Activated naive CD8-positive, alpha-beta T cell treated with anti-CD3 and anti-CD28 coated beads, Interleukin-2, amount 50 U/mL, for 24 hours (primary cell): ENCODE measurements at regions not wholly inside any gene's neighbourhood (a gene's known extent, or its start where the extent isn't known, plus 50 kb on each side); places are given as distances from the start of the nearest gene placed in this dataset.

ENCODE experiments used
- ATAC-seq: fragments of 150-1000 bp; cut with Tn5 transposase; one replicate; pipeline ENCODE4 v1.10.0; 2021
- DNase-seq: peaks from one replicate; pipeline ENCODE4 v3.0.0; 2021
- H3K27ac Mint-ChIP-seq: one replicate; pipeline ENCODE4 v1.8.0; 2021; ENCODE audit warnings: mild to moderate bottlenecking, mixed read lengths
- H3K27me3 Mint-ChIP-seq: one replicate; pipeline ENCODE4 v1.8.0; 2021; ENCODE audit warnings: mixed read lengths
- H3K36me3 Mint-ChIP-seq: one replicate; pipeline ENCODE4 v1.8.0; 2021; ENCODE audit warnings: low read depth, mixed read lengths
- H3K4me1 Mint-ChIP-seq: one replicate; pipeline ENCODE4 v1.8.0; 2021; ENCODE audit warnings: mixed read lengths
- H3K4me3 Mint-ChIP-seq: one replicate; pipeline ENCODE4 v1.8.0; 2021; ENCODE audit warnings: mild to moderate bottlenecking, moderate library complexity, mixed read lengths
- H3K9me3 Mint-ChIP-seq: one replicate; pipeline ENCODE4 v1.8.0; 2021; ENCODE audit warnings: mixed read lengths

GRCh38 chrX:39456894-39457604 lies 640.7 kb downstream of the BCOR start:
- ATAC-seq (no peak), DNase-seq (no peak)
- Mint-ChIP-seq H3K4me1 (no peaks in the 10 kb centered on the region), H3K9me3 (peaks cover 7% of the 10 kb centered on the region), H3K4me3 (no peak overlapping the region), H3K27me3 (no peaks in the 10 kb centered on the region), H3K36me3 (no peaks in the 10 kb centered on the region), H3K27ac (no peak overlapping the region)

- Mint-ChIP-seq H3K36me3 (no peaks in the 10 kb centered on the region), H3K9me3 (peaks cover 7% of the 10 kb centered on the region), H3K27me3 (no peaks in the 10 kb centered on the region), H3K27ac (no peak overlapping the region), H3K4me3 (no peak overlapping the region), H3K4me1 (peaks cover 8% of the 10 kb centered on the region)
- ATAC-seq, result no peak
- DNase-seq, result no peak
Measured at GRCh38 chrX:39458779-39459178, 639.0 kb downstream of the BCOR start.

GRCh38 chrX:39459204-39459603 lies 638.6 kb downstream of the BCOR start:
- H3K4me3 Mint-ChIP-seq, result no peak overlapping the region
- DNase-seq (no peak), ATAC-seq (no peak)
- H3K36me3 Mint-ChIP-seq, result no peaks in the 10 kb centered on the region
- H3K27ac Mint-ChIP-seq, result no peak overlapping the region
- H3K27me3 Mint-ChIP-seq, result no peaks in the 10 kb centered on the region
- H3K4me1 Mint-ChIP-seq, result peaks cover 8% of the 10 kb centered on the region
- peaks cover 7% of the 10 kb centered on the region for H3K9me3 Mint-ChIP-seq

- peaks cover 11% of the 10 kb centered on the region for H3K4me1 Mint-ChIP-seq
- H3K4me3 Mint-ChIP-seq, result no peak overlapping the region
- no peak overlapping the region for H3K27ac Mint-ChIP-seq
- peaks cover 7% of the 10 kb centered on the region for H3K9me3 Mint-ChIP-seq
- ATAC-seq (no peak), DNase-seq (no peak)
- no peaks in the 10 kb centered on the region for H3K36me3 Mint-ChIP-seq
- peaks cover 4% of the 10 kb centered on the region for H3K27me3 Mint-ChIP-seq
Measured at GRCh38 chrX:39459952-39460351, 637.8 kb downstream of the BCOR start.

GRCh38 chrX:39460499-39460898 lies 637.3 kb downstream of the BCOR start:
- no peak for ATAC-seq
- Mint-ChIP-seq H3K27ac (no peak overlapping the region), H3K4me1 (peaks cover 11% of the 10 kb centered on the region), H3K4me3 (no peak overlapping the region), H3K9me3 (peaks cover 7% of the 10 kb centered on the region), H3K36me3 (no peaks in the 10 kb centered on the region), H3K27me3 (peaks cover 4% of the 10 kb centered on the region)
- no peak for DNase-seq

- Mint-ChIP-seq H3K4me3 (no peak overlapping the region), H3K27me3 (peaks cover 4% of the 10 kb centered on the region), H3K27ac (no peak overlapping the region), H3K9me3 (no peaks in the 10 kb centered on the region), H3K4me1 (peaks cover 11% of the 10 kb centered on the region), H3K36me3 (no peaks in the 10 kb centered on the region)
- ATAC-seq (no peak), DNase-seq (no peak)
Measured at GRCh38 chrX:39462835-39463234, 634.9 kb downstream of the BCOR start.

- ATAC-seq, result no peak
- no peaks in the 10 kb centered on the region for H3K36me3 Mint-ChIP-seq
- no peak overlapping the region for H3K4me3 Mint-ChIP-seq
- H3K4me1 Mint-ChIP-seq, result peaks cover 11% of the 10 kb centered on the region
- H3K27me3 Mint-ChIP-seq, result peaks cover 4% of the 10 kb centered on the region
- no peak overlapping the region for H3K27ac Mint-ChIP-seq
- no peaks in the 10 kb centered on the region for H3K9me3 Mint-ChIP-seq
- DNase-seq, result no peak
Measured at GRCh38 chrX:39464253-39464652, 633.5 kb downstream of the BCOR start.

- Mint-ChIP-seq H3K4me3 (no peak overlapping the region), H3K4me1 (peaks cover 11% of the 10 kb centered on the region), H3K36me3 (no peaks in the 10 kb centered on the region), H3K9me3 (no peaks in the 10 kb centered on the region), H3K27ac (no peak overlapping the region), H3K27me3 (peaks cover 4% of the 10 kb centered on the region)
- DNase-seq (no peak), ATAC-seq (no peak)
Measured at GRCh38 chrX:39465467-39465866, 632.3 kb downstream of the BCOR start.

- no peaks in the 10 kb centered on the region for H3K9me3 Mint-ChIP-seq
- H3K27ac Mint-ChIP-seq, result no peak overlapping the region
- peaks cover 4% of the 10 kb centered on the region for H3K27me3 Mint-ChIP-seq
- ATAC-seq (no peak), DNase-seq (no peak)
- peaks cover 11% of the 10 kb centered on the region for H3K4me1 Mint-ChIP-seq
- H3K4me3 Mint-ChIP-seq, result no peak overlapping the region
- no peaks in the 10 kb centered on the region for H3K36me3 Mint-ChIP-seq
Measured at GRCh38 chrX:39465906-39466305, 631.9 kb downstream of the BCOR start.

GRCh38 chrX:39469126-39469525 lies 628.6 kb downstream of the BCOR start:
- ATAC-seq (no peak), DNase-seq (no peak)
- H3K4me3 Mint-ChIP-seq, result no peak overlapping the region
- peaks cover 4% of the 10 kb centered on the region for H3K27me3 Mint-ChIP-seq
- H3K36me3 Mint-ChIP-seq, result no peaks in the 10 kb centered on the region
- no peak overlapping the region for H3K27ac Mint-ChIP-seq
- no peaks in the 10 kb centered on the region for H3K9me3 Mint-ChIP-seq
- H3K4me1 Mint-ChIP-seq, result peaks cover 4% of the 10 kb centered on the region

GRCh38 chrX:39470588-39471407 lies 627.0 kb downstream of the BCOR start:
- H3K36me3 Mint-ChIP-seq, result no peaks in the 10 kb centered on the region
- ATAC-seq, result no peak

GRCh38 chrX:39472161-39472560 lies 625.6 kb downstream of the BCOR start:
- peaks cover 9% of the 10 kb centered on the region for H3K4me1 Mint-ChIP-seq
- H3K4me3 Mint-ChIP-seq, result no peak overlapping the region
- DNase-seq (no peak), ATAC-seq (no peak)
- no peaks in the 10 kb centered on the region for H3K27me3 Mint-ChIP-seq
- no peak overlapping the region for H3K27ac Mint-ChIP-seq
- no peaks in the 10 kb centered on the region for H3K9me3 Mint-ChIP-seq
- no peaks in the 10 kb centered on the region for H3K36me3 Mint-ChIP-seq

More at GRCh38 chrX:39470588-39471407, 627.0 kb downstream of the BCOR start:
- Mint-ChIP-seq H3K9me3 (no peaks in the 10 kb centered on the region), H3K27me3 (no peaks in the 10 kb centered on the region), H3K4me3 (no peak overlapping the region), H3K27ac (no peak overlapping the region), H3K4me1 (peaks cover 9% of the 10 kb centered on the region)
- no peak for DNase-seq

- Mint-ChIP-seq H3K27me3 (no peaks in the 10 kb centered on the region), H3K4me1 (peaks cover 21% of the 10 kb centered on the region), H3K9me3 (no peaks in the 10 kb centered on the region), H3K27ac (no peak overlapping the region), H3K4me3 (no peak overlapping the region), H3K36me3 (no peaks in the 10 kb centered on the region)
- DNase-seq (no peak), ATAC-seq (no peak)
Measured at GRCh38 chrX:39473812-39474211, 623.9 kb downstream of the BCOR start.

GRCh38 chrX:39475372-39475771 lies 622.4 kb downstream of the BCOR start:
- no peak overlapping the region for H3K4me3 Mint-ChIP-seq
- no peak overlapping the region for H3K27ac Mint-ChIP-seq
- no peak for DNase-seq
- ATAC-seq, result no peak
- no peaks in the 10 kb centered on the region for H3K9me3 Mint-ChIP-seq
- H3K36me3 Mint-ChIP-seq, result no peaks in the 10 kb centered on the region
- H3K4me1 Mint-ChIP-seq, result peaks cover 21% of the 10 kb centered on the region
- no peaks in the 10 kb centered on the region for H3K27me3 Mint-ChIP-seq

GRCh38 chrX:39476604-39477021 lies 621.1 kb downstream of the BCOR start:
- Mint-ChIP-seq H3K36me3 (no peaks in the 10 kb centered on the region), H3K27ac (no peak overlapping the region), H3K9me3 (no peaks in the 10 kb centered on the region), H3K4me3 (no peak overlapping the region), H3K4me1 (peaks cover 21% of the 10 kb centered on the region), H3K27me3 (no peaks in the 10 kb centered on the region)
- DNase-seq, result no peak
- no peak for ATAC-seq
